GM12878 (cell line): ENCODE measurements at regions not wholly inside any gene's neighbourhood (a gene's known extent, or its start where the extent isn't known, plus 50 kb on each side); places are given as distances from the start of the nearest gene placed in this dataset.

Source experiments
- ATAC-seq: fragments of 200-7000 bp; cut with Tn5 transposase; 3 replicates; pipeline ENCODE4 v1.9.1; 2020; ENCODE audit warnings: mild to moderate bottlenecking, moderate library complexity
- BruUV-seq: library from RNA; stranded (reverse); fragments of 400-500 nt; replicated peaks from 2 replicates; lab custom pipeline; 2021; lab: Mats Ljungman, UMichigan
- CTCF ChIA-PET: fragments of 300-600 bp; sonication (Branson Sonifier 250); formaldehyde crosslinking; extraction: SDS; loops from one replicate; lab custom pipeline; 2021; ENCODE audit warnings: inconsistent platforms; lab: Yijun Ruan, JAX
- POLR2A ChIA-PET: fragments of 350-600 bp; formaldehyde crosslinking; extraction: SDS; loops from one replicate; lab custom pipeline; 2021; ENCODE audit warnings: inconsistent platforms; lab: Charles Lee
- RAD21 ChIA-PET: fragments of 300-600 bp; sonication (Branson Sonifier 250); formaldehyde crosslinking; loops from one replicate; lab custom pipeline; 2023; ENCODE audit warnings: antibody characterized with exemption; ENCODE audit not compliant: unreplicated experiment; lab: Charles Lee
- SMC1A ChIA-PET: fragments of 300-600 bp; sonication (Branson Sonifier 250); formaldehyde crosslinking; loops from one replicate; lab custom pipeline; 2023; ENCODE audit not compliant: unreplicated experiment, uncharacterized antibody; lab: Charles Lee
- DNase-seq: peaks from one replicate; pipeline ENCODE4 v3.0.0-alpha.2; 2011; ENCODE audit warnings: low read depth, low spot score
- FAIRE-seq: peaks from 3 replicates; lab custom pipeline; 2011; peaks lifted over from hg19 to GRCh38; lab: Jason Lieb, UNC
- H2AFZ ChIP-seq: 2 replicates; pipeline ENCODE4 v1.6.0; 2011; ENCODE audit warnings: low read depth, low read length, control low read depth; ENCODE audit not compliant: control insufficient read depth
- H3K27ac ChIP-seq: 2 replicates; pipeline ENCODE4 v1.5.1; 2011; ENCODE audit warnings: control low read depth; ENCODE audit not compliant: control insufficient read depth, insufficient read depth
- H3K27me3 ChIP-seq, 2 experiments: replicated peaks in 1 of 2; 2 replicates each; pipeline versions ENCODE4 v1.6.0 to v1.6.1; 2011; ENCODE audit warnings: low read length in 1 of 2; ENCODE audit not compliant: control insufficient read depth in 2 of 2, insufficient read depth in 2 of 2
- H3K36me3 ChIP-seq, 2 experiments: 2 replicates each; pipeline ENCODE4 v1.5.1; 2011; ENCODE audit warnings: low read length in 1 of 2; ENCODE audit not compliant: control insufficient read depth in 2 of 2, insufficient read depth in 2 of 2
- H3K4me1 ChIP-seq: 2 replicates; pipeline ENCODE4 v1.6.1; 2011; ENCODE audit warnings: mild to moderate bottlenecking, low read length, moderate library complexity, mixed read lengths; ENCODE audit not compliant: control insufficient read depth, insufficient read depth
- H3K4me2 ChIP-seq: 2 replicates; pipeline ENCODE4 v1.6.0; 2011; ENCODE audit warnings: control low read depth; ENCODE audit not compliant: control insufficient read depth, insufficient read depth
- H3K4me3 ChIP-seq: fragments of 200-600 bp; sonication (generic); 2 replicates; pipeline ENCODE4 v1.5.1; 2016
- H3K79me2 ChIP-seq: 2 replicates; pipeline ENCODE4 v1.6.0; 2011; ENCODE audit warnings: low read length; ENCODE audit not compliant: control insufficient read depth, insufficient read depth
- H3K9ac ChIP-seq: 2 replicates; pipeline ENCODE4 v1.8.0; 2011; ENCODE audit warnings: low read length, control low read depth, mixed read lengths; ENCODE audit not compliant: control insufficient read depth, insufficient read depth
- H3K9me3 ChIP-seq: replicated peaks from 3 replicates; pipeline ENCODE4 v1.5.1; 2011; ENCODE audit warnings: mild to moderate bottlenecking, low read length; ENCODE audit not compliant: control insufficient read depth, insufficient read depth
- H4K20me1 ChIP-seq: 2 replicates; pipeline ENCODE4 v1.6.0; 2011; ENCODE audit not compliant: control insufficient read depth, insufficient read depth
- ESRRA ChIP-seq: IDR thresholded peaks from 2 replicates; pipeline ENCODE4 v1.6.1; 2012; ENCODE audit warnings: mild to moderate bottlenecking, low read length, improper control_type of control experiment
- FOXM1 ChIP-seq: IDR thresholded peaks from 2 replicates; pipeline ENCODE4 v1.6.1; 2012; ENCODE audit warnings: low read depth, mild to moderate bottlenecking, inconsistent platforms, low read length, moderate library complexity
- HCFC1 ChIP-seq: fragments of 150-350 bp; IDR thresholded peaks from 2 replicates; pipeline ENCODE4 v1.6.1; 2014; ENCODE audit warnings: low read length
- MXI1 ChIP-seq: fragments of 150-350 bp; IDR thresholded peaks from 2 replicates; pipeline ENCODE4 v1.6.1; 2011; ENCODE audit warnings: low read depth, mild to moderate bottlenecking, inconsistent platforms, low read length, improper control_type of control experiment
- PKNOX1 ChIP-seq: fragments of 450-650 bp; IDR thresholded peaks from 2 replicates; pipeline ENCODE4 v1.6.1; 2016; ENCODE audit warnings: mild to moderate bottlenecking
- PML ChIP-seq: IDR thresholded peaks from 2 replicates; pipeline ENCODE4 v1.6.1; 2012; ENCODE audit warnings: low read length, inconsistent platforms
- SIN3A ChIP-seq: IDR thresholded peaks from 2 replicates; pipeline ENCODE4 v1.6.1; 2012; ENCODE audit warnings: low read depth, low read length, improper control_type of control experiment
- SKIL ChIP-seq: fragments of 450-650 bp; IDR thresholded peaks from 2 replicates; pipeline ENCODE4 v1.6.1; 2017; ENCODE audit warnings: mild to moderate bottlenecking, low read depth, inconsistent platforms; ENCODE audit not compliant: poor library complexity, severe bottlenecking
- SRF ChIP-seq, 2 experiments: IDR thresholded peaks; 2 replicates each; pipeline ENCODE4 v1.6.1; 2011; ENCODE audit warnings: low read depth in 2 of 2, low read length in 2 of 2, mild to moderate bottlenecking in 1 of 2, moderate library complexity in 1 of 2
- TAF1 ChIP-seq: IDR thresholded peaks from 2 replicates; pipeline ENCODE4 v1.6.1; 2011; ENCODE audit warnings: mild to moderate bottlenecking, low read depth, low read length, borderline replicate concordance
- TBL1XR1 ChIP-seq: IDR thresholded peaks from 2 replicates; pipeline ENCODE4 v1.6.1; 2012; ENCODE audit warnings: low read depth, low read length, improper control_type of control experiment
- YBX1 ChIP-seq: fragments of 450-650 bp; IDR thresholded peaks from 2 replicates; pipeline ENCODE4 v1.6.1; 2016; ENCODE audit warnings: antibody characterized with exemption
- ZBTB40 ChIP-seq: fragments of 450-650 bp; IDR thresholded peaks from 2 replicates; pipeline ENCODE4 v1.6.1; 2016; ENCODE audit warnings: mild to moderate bottlenecking, moderate library complexity, borderline replicate concordance
- WGBS: methylation state at CpG from one replicate; pipeline ENCODE4 v1.1.6; 2016; ENCODE audit warnings: low lambda C conversion rate; ENCODE audit not compliant: insufficient replicate concordance, insufficient coverage; ENCODE audit errors: missing lambda C conversion rate; 5-methylcytosine and 5-hydroxymethylcytosine counted together
- in situ Hi-C: fragments of 300-500 bp; cut with MboI; formaldehyde crosslinking; loops from 9 replicates; pipeline ENCODE4 v1.14.3; 2018; ENCODE audit warnings: mixed read lengths
- intact Hi-C: fragments of 100-400 bp; cut with micrococcal nuclease; formaldehyde crosslinking; loops from one replicate; pipeline ENCODE4 v1.14.2; 2022; ENCODE audit not compliant: unreplicated experiment

GRCh38 chr1:37105911-37106310 lies 71.6 kb upstream of the GRIK3 start:
- ChIA-PET POLR2A (no interaction called here), RAD21 (no interaction called here), CTCF (no interaction called here), SMC1A (no interaction called here)
- no peak overlapping the region for H3K4me2 ChIP-seq
- no peaks in the 10 kb centered on the region for H3K36me3 ChIP-seq
- H3K27ac ChIP-seq: no peak overlapping the region
- H2AFZ ChIP-seq: no peak overlapping the region
- H3K79me2 ChIP-seq: no peaks in the 10 kb centered on the region
- DNase-seq: no peak
- in situ Hi-C loops (no loop called here), intact Hi-C loops (no loop called here)
- no peak for TF ChIP-seq YBX1
- TF ChIP-seq ZBTB40: no peak
- no peak for TF ChIP-seq ESRRA
- TF ChIP-seq HCFC1: no peak
- no peak for TF ChIP-seq PML
- TF ChIP-seq TAF1: no peak
- no peak for TF ChIP-seq FOXM1
- TF ChIP-seq TBL1XR1: no peak
- TF ChIP-seq SRF (IDR thresholded peaks at IDR 0.05; ENCODE audit: low read depth in 2 of 2, low read length in 2 of 2): no peak
- TF ChIP-seq MXI1: no peak
- TF ChIP-seq SIN3A: no peak
- TF ChIP-seq SKIL: no peak
- TF ChIP-seq PKNOX1: no peak
- no TSS peak for BruUV-seq
- FAIRE-seq: no peak
- H4K20me1 ChIP-seq: no peaks in the 10 kb centered on the region
- no peaks in the 10 kb centered on the region for H3K27me3 ChIP-seq
- no peak overlapping the region for H3K4me3 ChIP-seq
- 26% methylated on average over 5 of the region's 5 CpGs for WGBS
- no peaks in the 10 kb centered on the region for H3K4me1 ChIP-seq
- no peaks in the 10 kb centered on the region for H3K9me3 ChIP-seq
- H3K9ac ChIP-seq: no peak overlapping the region
- ATAC-seq: no peak
